ENCODE measurements at regions not wholly inside any gene's neighbourhood (a gene's known extent, or its start where the extent isn't known, plus 50 kb on each side); places are given as distances from the start of the nearest gene placed in this dataset.

DNA sequence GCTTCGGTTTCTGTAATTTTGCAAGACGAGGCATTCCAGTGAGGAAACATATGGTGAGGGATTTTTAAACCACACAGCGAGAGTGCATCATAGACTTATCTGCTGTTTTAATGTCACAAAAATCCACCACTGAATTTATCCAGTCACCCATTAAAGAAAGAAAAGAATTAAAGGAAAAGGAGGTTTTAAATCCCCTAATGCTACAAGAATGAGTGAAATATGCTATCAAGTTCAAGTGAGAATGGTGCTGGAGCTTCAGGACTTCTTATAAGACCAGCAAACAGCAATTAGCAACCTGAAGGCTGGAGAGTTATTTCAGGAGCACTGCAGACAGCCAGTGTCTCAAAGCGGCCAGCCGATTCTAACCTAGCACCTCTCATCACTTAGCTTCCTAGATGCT is 439.1 kb upstream of the MGMT start:
- Histone ChIP-seq H3K4me3 (replicated peaks in 1 of 3; ENCODE audit: insufficient read depth in 1 of 3, low read depth in 1 of 3, low read length in 3 of 3) (no peak overlapping the region), H4K20me1 (replicated peaks; ENCODE audit: control insufficient read depth, extremely low read depth, insufficient read depth, low read length) (no peaks in the 10 kb centered on the region), H3K4me1 (ENCODE audit: control insufficient read depth, extremely low read depth, insufficient read depth, low read length) (peaks cover 5% of the 10 kb centered on the region), H3K27me3 (ENCODE audit: control insufficient read depth in 2 of 2, insufficient read depth in 2 of 2, low read length in 2 of 2) (peaks cover 0 to 5% of the 10 kb centered on the region in 2 experiments), H3K9me3 (replicated peaks; ENCODE audit: control insufficient read depth, insufficient read depth, low read length) (no peaks in the 10 kb centered on the region), H2AFZ (ENCODE audit: low read depth, low read length) (no peak overlapping the region), H3K4me2 (ENCODE audit: insufficient read depth, low read length) (no peak overlapping the region), H3K9ac (replicated peaks; ENCODE audit: extremely low read depth, insufficient read depth, low read length) (no peak overlapping the region), H3K79me2 (ENCODE audit: control insufficient read depth, insufficient read depth, low read length) (no peaks in the 10 kb centered on the region), H3K9me1 (replicated peaks; ENCODE audit: control insufficient read depth, extremely low read depth, insufficient read depth, low read length) (no peaks in the 10 kb centered on the region), H3K36me3 (ENCODE audit: control insufficient read depth in 2 of 2, extremely low read depth in 1 of 2, insufficient read depth in 2 of 2, low read length in 2 of 2) (no peaks in the 10 kb centered on the region), H3K27ac (ENCODE audit: insufficient read depth, low read depth, low read length) (no peak overlapping the region)
- POLR2A ChIA-PET, result no interaction called here
- intact Hi-C loops (cut with micrococcal nuclease), result no loop called here
- BruUV-seq (replicated peaks), result no TSS peak
- TF ChIP-seq MYC (IDR thresholded peaks at IDR 0.05; ENCODE audit: low read depth, low read length) (no peak), JUN (IDR thresholded peaks at IDR 0.05; ENCODE audit: borderline replicate concordance, insufficient read depth, insufficient read length, low read depth) (no peak), GATA2 (IDR thresholded peaks at IDR 0.05; ENCODE audit: insufficient read depth, insufficient read length, low read depth, low read length) (no peak), POLR2A (IDR thresholded peaks at IDR 0.05; ENCODE audit: low read depth, low read length) (no peak), FOS (IDR thresholded peaks at IDR 0.05; ENCODE audit: borderline replicate concordance, insufficient read depth, low read length) (no peak), POLR2AphosphoS5 (IDR thresholded peaks at IDR 0.05; ENCODE audit: insufficient read depth, low read depth, low read length) (no peak)
- TF ChIP-seq, protein P1, sequence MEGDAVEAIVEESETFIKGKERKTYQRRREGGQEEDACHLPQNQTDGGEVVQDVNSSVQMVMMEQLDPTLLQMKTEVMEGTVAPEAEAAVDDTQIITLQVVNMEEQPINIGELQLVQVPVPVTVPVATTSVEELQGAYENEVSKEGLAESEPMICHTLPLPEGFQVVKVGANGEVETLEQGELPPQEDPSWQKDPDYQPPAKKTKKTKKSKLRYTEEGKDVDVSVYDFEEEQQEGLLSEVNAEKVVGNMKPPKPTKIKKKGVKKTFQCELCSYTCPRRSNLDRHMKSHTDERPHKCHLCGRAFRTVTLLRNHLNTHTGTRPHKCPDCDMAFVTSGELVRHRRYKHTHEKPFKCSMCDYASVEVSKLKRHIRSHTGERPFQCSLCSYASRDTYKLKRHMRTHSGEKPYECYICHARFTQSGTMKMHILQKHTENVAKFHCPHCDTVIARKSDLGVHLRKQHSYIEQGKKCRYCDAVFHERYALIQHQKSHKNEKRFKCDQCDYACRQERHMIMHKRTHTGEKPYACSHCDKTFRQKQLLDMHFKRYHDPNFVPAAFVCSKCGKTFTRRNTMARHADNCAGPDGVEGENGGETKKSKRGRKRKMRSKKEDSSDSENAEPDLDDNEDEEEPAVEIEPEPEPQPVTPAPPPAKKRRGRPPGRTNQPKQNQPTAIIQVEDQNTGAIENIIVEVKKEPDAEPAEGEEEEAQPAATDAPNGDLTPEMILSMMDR (IDR thresholded peaks at IDR 0.05; ENCODE audit: extremely low read depth in 1 of 2, insufficient read depth in 1 of 2, low read depth in 1 of 2, low read length in 2 of 2), result no peak
- dilution Hi-C loops (cut with MboI; ENCODE audit: extremely low pct_ligation_motif_present, low sequenced_read_pairs), result no loop called here
- CTCF ChIA-PET, result interaction anchor here (1.6 to 2.2 kb wide), 2 partner anchors 16 to 304 kb away, joined by 4 to 7 read pairs; no protein-coding TSS in a partner anchor
- DNase-seq (ENCODE audit: low read depth, low spot score), result no peak
- FAIRE-seq, result no peak
